GM12891 (cell line): ENCODE measurements at regions not wholly inside any gene's neighbourhood (a gene's known extent, or its start where the extent isn't known, plus 50 kb on each side); places are given as distances from the start of the nearest gene placed in this dataset.
A peak's percentile ranks its signal among the peaks of the same experiment; 100 is the strongest.

Experiments used
- DNase-seq: peaks from one replicate; pipeline ENCODE4 v3.0.0; 2011; ENCODE audit warnings: low spot score; ENCODE audit not compliant: insufficient read length
- FAIRE-seq: peaks from 2 replicates; lab custom pipeline; 2011; peaks lifted over from hg19 to GRCh38; lab: Jason Lieb, UNC
- PAX5 ChIP-seq: IDR thresholded peaks from 2 replicates; pipeline ENCODE4 v1.6.1; 2011; ENCODE audit warnings: low read length, moderate library complexity, mild to moderate bottlenecking; ENCODE audit not compliant: insufficient read depth, severe bottlenecking
- POLR2A ChIP-seq: IDR thresholded peaks from 2 replicates; pipeline ENCODE4 v1.6.1; 2011; ENCODE audit warnings: low read depth, low read length, control low read depth
- POLR2AphosphoS5 ChIP-seq: IDR thresholded peaks from 2 replicates; pipeline ENCODE4 v1.6.1; 2011; ENCODE audit warnings: low read depth, low read length, control low read depth
- POU2F2 ChIP-seq: IDR thresholded peaks from 2 replicates; pipeline ENCODE4 v1.6.1; 2011; ENCODE audit warnings: low read depth, mild to moderate bottlenecking, control low read depth, low read length, moderate library complexity
- SPI1 ChIP-seq: IDR thresholded peaks from 2 replicates; pipeline ENCODE4 v1.6.1; 2011; ENCODE audit warnings: low read depth, low read length, control low read depth
- TAF1 ChIP-seq: IDR thresholded peaks from 2 replicates; pipeline ENCODE4 v1.6.1; 2011; ENCODE audit warnings: low read depth, low read length, control low read depth

GRCh38 chr10:78576276-78576675 lies 492.5 kb upstream of the ZMIZ1 start:
- DNase-seq, result no peak
- FAIRE-seq, result no peak
- no peak for TF ChIP-seq POU2F2
- no peak for TF ChIP-seq PAX5
- no peak for TF ChIP-seq POLR2A
- no peak for TF ChIP-seq POLR2AphosphoS5
- TF ChIP-seq SPI1, result no peak
- no peak for TF ChIP-seq TAF1

- FAIRE-seq (no peak), DNase-seq (no peak)
- TF ChIP-seq SPI1, result peak; percentile 80
- no peak for TF ChIP-seq POLR2A
- no peak for TF ChIP-seq POU2F2
- TF ChIP-seq TAF1, result no peak
- no peak for TF ChIP-seq POLR2AphosphoS5
- TF ChIP-seq PAX5, result no peak
Measured at GRCh38 chr10:78577712-78578111, 491.1 kb upstream of the ZMIZ1 start.

- no peak for FAIRE-seq
- TF ChIP-seq PAX5, result no peak
- TF ChIP-seq POLR2AphosphoS5, result no peak
- TF ChIP-seq TAF1, result no peak
- no peak for TF ChIP-seq POU2F2
- peak; percentile 69 for TF ChIP-seq SPI1
- DNase-seq, result peak; percentile 13
Measured at GRCh38 chr10:78578929-78579328, 489.8 kb upstream of the ZMIZ1 start.

- FAIRE-seq, result no peak
Measured at GRCh38 chr10:78579576-78579975, 489.2 kb upstream of the ZMIZ1 start.

GRCh38 chr10:78579995-78580394 lies 488.8 kb upstream of the ZMIZ1 start:
- DNase-seq (no peak), FAIRE-seq (no peak)
- TF ChIP-seq POU2F2 (no peak), PAX5 (no peak), POLR2AphosphoS5 (no peak), POLR2A (no peak), SPI1 (no peak), TAF1 (no peak)

More at GRCh38 chr10:78579576-78579975, 489.2 kb upstream of the ZMIZ1 start:
- DNase-seq, result no peak
- TF ChIP-seq TAF1 (no peak), POU2F2 (no peak), PAX5 (no peak), SPI1 (no peak), POLR2AphosphoS5 (no peak), POLR2A (no peak)

GRCh38 chr10:78581133-78581694 lies 487.6 kb upstream of the ZMIZ1 start:
- no peak for DNase-seq
- TF ChIP-seq TAF1, result no peak
- no peak for TF ChIP-seq POLR2AphosphoS5
- no peak for TF ChIP-seq POU2F2
- TF ChIP-seq PAX5, result no peak
- no peak for TF ChIP-seq SPI1
- no peak for TF ChIP-seq POLR2A
- no peak for FAIRE-seq

GRCh38 chr10:78582540-78582939 lies 486.2 kb upstream of the ZMIZ1 start:
- DNase-seq (no peak), FAIRE-seq (no peak)
- no peak for TF ChIP-seq PAX5
- TF ChIP-seq TAF1, result no peak
- no peak for TF ChIP-seq SPI1
- TF ChIP-seq POLR2A, result no peak
- no peak for TF ChIP-seq POU2F2
- no peak for TF ChIP-seq POLR2AphosphoS5

GRCh38 chr10:78584266-78584665 lies 484.5 kb upstream of the ZMIZ1 start:
- FAIRE-seq (no peak), DNase-seq (no peak)
- TF ChIP-seq POLR2A, result no peak
- no peak for TF ChIP-seq POU2F2
- no peak for TF ChIP-seq POLR2AphosphoS5
- TF ChIP-seq TAF1, result no peak
- TF ChIP-seq PAX5, result no peak
- TF ChIP-seq SPI1, result no peak

GRCh38 chr10:78584681-78585080 lies 484.1 kb upstream of the ZMIZ1 start:
- DNase-seq (no peak), FAIRE-seq (no peak)
- no peak for TF ChIP-seq PAX5
- no peak for TF ChIP-seq POU2F2
- no peak for TF ChIP-seq POLR2AphosphoS5
- no peak for TF ChIP-seq POLR2A
- TF ChIP-seq TAF1, result no peak
- no peak for TF ChIP-seq SPI1

GRCh38 chr10:78585952-78586351 lies 482.8 kb upstream of the ZMIZ1 start:
- TF ChIP-seq POLR2A, result no peak
- no peak for TF ChIP-seq POU2F2
- TF ChIP-seq PAX5, result no peak
- no peak for TF ChIP-seq TAF1
- no peak for TF ChIP-seq SPI1
- TF ChIP-seq POLR2AphosphoS5, result no peak
- no peak for FAIRE-seq
- no peak for DNase-seq
